BJ (cell line): ENCODE measurements at regions not wholly inside any gene's neighbourhood (a gene's known extent, or its start where the extent isn't known, plus 50 kb on each side); places are given as distances from the start of the nearest gene placed in this dataset.

ENCODE experiments used
- CTCF ChIA-PET: fragments of 350-600 bp; formaldehyde crosslinking; extraction: SDS; loops from one replicate; lab custom pipeline; 2021; ENCODE audit warnings: antibody characterized with exemption, inconsistent platforms; lab: Yijun Ruan, JAX
- POLR2A ChIA-PET: fragments of 300-600 bp; sonication (Branson Sonifier 250); formaldehyde crosslinking; extraction: SDS; loops from one replicate; lab custom pipeline; 2021; ENCODE audit warnings: antibody characterized with exemption; lab: Charles Lee
- DNase-seq: peaks from one replicate; pipeline ENCODE4 v3.0.0-alpha.2; 2011; ENCODE audit warnings: low read depth
- H3K27me3 ChIP-seq: 2 replicates; pipeline ENCODE4 v1.6.0; 2011; ENCODE audit warnings: low read length; ENCODE audit not compliant: control insufficient read depth, insufficient read depth
- H3K36me3 ChIP-seq: 2 replicates; pipeline ENCODE4 v1.5.1; 2011; ENCODE audit warnings: low read length; ENCODE audit not compliant: control insufficient read depth, insufficient read depth
- H3K4me3 ChIP-seq: 2 replicates; pipeline ENCODE4 v1.5.1; 2011; ENCODE audit warnings: low read depth, mild to moderate bottlenecking, control low read depth, low read length
- TF ChIP-seq, protein P1 (sequence below): IDR thresholded peaks from 2 replicates; pipeline ENCODE4 v1.5.1; 2011; ENCODE audit warnings: low read depth, mild to moderate bottlenecking, control low read depth, inconsistent platforms, low read length, moderate library complexity; ENCODE audit not compliant: insufficient read depth

DNA sequence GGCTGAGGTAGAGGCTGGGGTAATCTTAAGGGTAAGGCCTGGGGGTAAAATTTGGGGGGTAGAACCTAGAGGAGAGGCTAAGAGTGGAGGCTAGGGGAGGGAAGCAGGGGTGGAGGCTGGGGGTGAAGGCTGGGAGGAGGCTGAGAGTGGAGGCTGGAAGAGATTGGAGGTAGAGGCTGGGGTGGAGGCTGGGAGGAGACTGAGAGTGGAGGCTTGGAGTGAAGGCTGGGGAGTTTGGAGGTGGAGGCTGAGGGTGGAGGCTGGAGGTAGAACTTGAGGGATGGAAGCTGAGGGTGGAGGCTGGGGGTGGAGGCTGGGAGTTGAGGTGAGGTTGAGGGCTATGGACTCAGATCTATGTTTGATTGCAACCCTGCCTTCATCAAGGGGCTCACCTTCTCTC is 333.6 kb downstream of the C16orf95 start:
- ChIA-PET POLR2A (no interaction called here), CTCF (no interaction called here)
- H3K27me3 ChIP-seq = peaks cover 2% of the 10 kb centered on the region
- H3K4me3 ChIP-seq = no peak overlapping the region
- TF ChIP-seq, protein P1, sequence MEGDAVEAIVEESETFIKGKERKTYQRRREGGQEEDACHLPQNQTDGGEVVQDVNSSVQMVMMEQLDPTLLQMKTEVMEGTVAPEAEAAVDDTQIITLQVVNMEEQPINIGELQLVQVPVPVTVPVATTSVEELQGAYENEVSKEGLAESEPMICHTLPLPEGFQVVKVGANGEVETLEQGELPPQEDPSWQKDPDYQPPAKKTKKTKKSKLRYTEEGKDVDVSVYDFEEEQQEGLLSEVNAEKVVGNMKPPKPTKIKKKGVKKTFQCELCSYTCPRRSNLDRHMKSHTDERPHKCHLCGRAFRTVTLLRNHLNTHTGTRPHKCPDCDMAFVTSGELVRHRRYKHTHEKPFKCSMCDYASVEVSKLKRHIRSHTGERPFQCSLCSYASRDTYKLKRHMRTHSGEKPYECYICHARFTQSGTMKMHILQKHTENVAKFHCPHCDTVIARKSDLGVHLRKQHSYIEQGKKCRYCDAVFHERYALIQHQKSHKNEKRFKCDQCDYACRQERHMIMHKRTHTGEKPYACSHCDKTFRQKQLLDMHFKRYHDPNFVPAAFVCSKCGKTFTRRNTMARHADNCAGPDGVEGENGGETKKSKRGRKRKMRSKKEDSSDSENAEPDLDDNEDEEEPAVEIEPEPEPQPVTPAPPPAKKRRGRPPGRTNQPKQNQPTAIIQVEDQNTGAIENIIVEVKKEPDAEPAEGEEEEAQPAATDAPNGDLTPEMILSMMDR = no peak
- H3K36me3 ChIP-seq = no peaks in the 10 kb centered on the region
- DNase-seq = no peak

DNA sequence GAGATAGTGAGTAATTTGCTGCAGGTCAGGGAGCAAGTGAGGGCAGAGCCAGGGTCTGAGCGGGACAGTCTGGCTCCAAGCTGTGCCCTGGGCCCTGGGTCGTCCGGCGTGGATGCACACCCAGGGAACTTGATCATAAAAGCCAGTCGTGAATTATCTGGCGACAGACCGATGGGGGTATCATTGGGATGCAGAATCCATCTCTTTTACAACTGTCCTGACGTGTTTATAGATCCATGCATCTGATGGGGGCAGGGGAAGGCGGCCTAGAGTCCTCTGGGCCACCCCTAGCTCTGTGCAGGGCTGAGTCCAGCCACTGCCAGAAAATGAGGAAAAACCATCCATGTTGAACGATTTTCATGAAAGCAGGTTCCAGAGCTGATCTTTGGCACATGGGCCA is 332.8 kb downstream of the C16orf95 start:
- Histone ChIP-seq H3K4me3 (no peak overlapping the region), H3K36me3 (no peaks in the 10 kb centered on the region), H3K27me3 (peaks cover 2% of the 10 kb centered on the region)
- POLR2A ChIA-PET = no interaction called here
- CTCF ChIA-PET = no interaction called here
- no peak for DNase-seq
- TF ChIP-seq, protein P1 = no peak

DNA sequence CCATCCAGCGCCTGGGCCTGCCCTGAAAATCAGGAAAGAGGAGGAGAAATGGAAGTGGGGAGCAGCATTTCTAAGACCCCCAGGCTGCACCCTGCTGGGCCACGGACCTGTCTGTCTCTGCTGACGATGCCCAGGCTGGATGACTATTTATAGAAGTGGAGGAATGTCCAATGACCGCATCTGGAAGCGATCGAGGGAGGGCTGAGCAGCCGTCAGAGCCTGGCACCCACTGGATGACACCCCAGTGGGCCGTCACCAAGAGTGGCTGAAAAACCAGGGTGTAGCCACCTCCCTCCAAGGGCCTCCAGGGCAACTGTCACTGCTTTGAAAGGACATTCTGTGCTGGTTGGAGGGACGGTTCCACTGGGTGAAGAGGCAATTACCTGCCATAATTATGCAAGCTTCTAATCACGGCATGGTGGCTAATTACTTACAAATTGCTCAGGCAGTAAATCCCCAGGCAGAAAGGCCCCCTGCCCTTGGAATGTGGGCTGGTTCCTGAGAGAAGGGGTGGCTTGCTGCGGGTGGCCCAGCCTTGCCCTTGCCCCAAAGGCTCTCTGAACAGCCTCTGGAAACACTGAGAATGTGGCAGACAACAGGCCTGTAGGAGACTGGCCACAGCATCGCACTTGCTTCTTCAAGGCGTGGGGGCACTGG is 332.1 kb downstream of the C16orf95 start:
- no peak overlapping the region for H3K4me3 ChIP-seq

DNA sequence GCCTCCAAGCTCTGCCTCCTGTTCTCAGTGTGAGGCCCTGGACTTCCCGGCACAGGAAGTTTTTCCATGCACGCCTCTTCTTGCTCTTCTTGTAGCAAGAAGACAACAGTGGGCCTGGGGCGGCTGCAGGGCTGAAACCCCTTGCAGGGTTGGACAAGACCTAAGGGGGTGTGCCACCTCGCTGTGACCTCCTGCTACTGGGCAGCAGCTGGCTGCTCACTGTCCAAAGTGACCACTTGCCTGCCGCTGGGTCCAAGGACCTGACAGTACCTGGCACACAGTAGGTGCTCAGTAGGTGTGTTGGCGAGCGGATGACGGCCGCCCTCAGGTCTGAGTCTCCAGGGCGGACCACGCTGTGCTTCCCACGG is 331.6 kb downstream of the C16orf95 start:
- TF ChIP-seq, protein P1 = no peak
- H3K4me3 ChIP-seq = no peak overlapping the region
- ChIA-PET POLR2A (no interaction called here), CTCF (no interaction called here)
- no peak for DNase-seq
- peaks cover 1% of the 10 kb centered on the region; the same call in 1 of the 2 replicates for H3K27me3 ChIP-seq
- no peaks in the 10 kb centered on the region for H3K36me3 ChIP-seq

More for the DNA sequence above, 332.1 kb downstream of the C16orf95 start:
- TF ChIP-seq, protein P1 = no peak
- POLR2A ChIA-PET = no interaction called here
- DNase-seq = no peak
- Histone ChIP-seq H3K36me3 (no peaks in the 10 kb centered on the region), H3K27me3 (peaks cover 3% of the 10 kb centered on the region)
- CTCF ChIA-PET = no interaction called here

DNA sequence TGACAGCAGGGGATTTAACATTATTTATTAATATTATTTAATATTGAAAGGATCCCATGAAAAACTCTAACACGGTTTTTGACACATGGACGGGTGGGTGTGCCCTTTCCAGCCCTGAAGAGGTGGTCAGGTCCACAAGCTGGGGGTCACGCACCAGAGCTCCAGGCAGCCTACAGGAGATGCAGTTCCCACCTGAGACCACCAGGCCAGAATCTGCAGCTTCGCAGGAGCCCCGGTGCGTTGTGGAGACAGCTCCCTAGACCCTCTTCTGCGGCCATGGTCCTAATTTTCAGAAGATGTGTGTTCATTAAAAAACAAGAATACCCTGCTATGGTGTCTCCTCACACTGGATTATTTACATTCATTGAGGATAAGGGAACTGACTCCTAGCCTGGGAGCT is 331.1 kb downstream of the C16orf95 start:
- no peak overlapping the region for H3K4me3 ChIP-seq
- H3K27me3 ChIP-seq = peaks cover 1% of the 10 kb centered on the region; the same call in 1 of the 2 replicates
- TF ChIP-seq, protein P1 = no peak
- no peak for DNase-seq
- no peaks in the 10 kb centered on the region for H3K36me3 ChIP-seq
- POLR2A ChIA-PET = no interaction called here
- CTCF ChIA-PET = no interaction called here
